Epidermal melanocyte (primary cell): ENCODE measurements at regions not wholly inside any gene's neighbourhood (a gene's known extent, or its start where the extent isn't known, plus 50 kb on each side); places are given as distances from the start of the nearest gene placed in this dataset.

ENCODE experiments used
- DNase-seq: peaks from one replicate; pipeline ENCODE4 v3.0.0; 2011; ENCODE audit warnings: low spot score; ENCODE audit not compliant: insufficient read length

- DNase-seq: no peak
These were observed 250.8 kb upstream of the OSR1 start for GRCh38 chr2:19609266-19609665.

- no peak for DNase-seq
These were observed 249.7 kb upstream of the OSR1 start for GRCh38 chr2:19607931-19608771.

GRCh38 chr2:19607400-19607799 is 249.0 kb upstream of the OSR1 start:
- no peak for DNase-seq

- no peak for DNase-seq
These were observed 242.6 kb upstream of the OSR1 start for GRCh38 chr2:19600982-19601381.

GRCh38 chr2:19600506-19600905 is 242.1 kb upstream of the OSR1 start:
- DNase-seq: no peak

GRCh38 chr2:19598971-19599370 is 240.5 kb upstream of the OSR1 start:
- no peak for DNase-seq

GRCh38 chr2:19592197-19592596 is 233.8 kb upstream of the OSR1 start:
- DNase-seq: no peak

- DNase-seq: no peak
These were observed 231.4 kb upstream of the OSR1 start for GRCh38 chr2:19589791-19590190.

- DNase-seq: no peak
These were observed 222.4 kb upstream of the OSR1 start for GRCh38 chr2:19580830-19581229.

GRCh38 chr2:19580264-19580663 is 221.8 kb upstream of the OSR1 start:
- no peak for DNase-seq

- DNase-seq: no peak
These were observed 221.0 kb upstream of the OSR1 start for GRCh38 chr2:19579461-19579860.

- no peak for DNase-seq
These were observed 219.3 kb upstream of the OSR1 start for GRCh38 chr2:19577723-19578122.

- DNase-seq: no peak
These were observed 218.0 kb upstream of the OSR1 start for GRCh38 chr2:19576411-19576810.

- no peak for DNase-seq
These were observed 217.2 kb upstream of the OSR1 start for GRCh38 chr2:19575641-19576040.

- DNase-seq: peak; percentile 22
These were observed 216.4 kb upstream of the OSR1 start for GRCh38 chr2:19574778-19575260.

GRCh38 chr2:19573784-19574183 is 215.4 kb upstream of the OSR1 start:
- no peak for DNase-seq

- DNase-seq: no peak
These were observed 213.3 kb upstream of the OSR1 start for GRCh38 chr2:19571773-19572172.

GRCh38 chr2:19569300-19569791 is 210.9 kb upstream of the OSR1 start:
- no peak for DNase-seq

- no peak for DNase-seq
These were observed 210.4 kb upstream of the OSR1 start for GRCh38 chr2:19568809-19569208.

GRCh38 chr2:19560785-19561184 is 202.4 kb upstream of the OSR1 start:
- no peak for DNase-seq

GRCh38 chr2:19559596-19560240 is 201.3 kb upstream of the OSR1 start:
- no peak for DNase-seq

- no peak for DNase-seq
These were observed 198.2 kb upstream of the OSR1 start for GRCh38 chr2:19556648-19557047.

GRCh38 chr2:19554520-19554919 is 196.1 kb upstream of the OSR1 start:
- no peak for DNase-seq
